A673 (cell line): ENCODE measurements at regions not wholly inside any gene's neighbourhood (a gene's known extent, or its start where the extent isn't known, plus 50 kb on each side); places are given as distances from the start of the nearest gene placed in this dataset.

Source experiments
- CTCF ChIP-seq: fragments of 300-800, 200-600 bp; sonication (generic); conservative IDR thresholded peaks from 2 replicates; pipeline ENCODE4 v1.5.1; 2017; ENCODE audit warnings: low read depth, mild to moderate bottlenecking, antibody characterized with exemption, low read length, moderate library complexity, mixed read lengths
- EZH2 ChIP-seq: fragments of 200-600 bp; sonication (generic); IDR thresholded peaks from 2 replicates; pipeline ENCODE4 v1.6.1; 2017; ENCODE audit warnings: borderline replicate concordance, low read depth, mild to moderate bottlenecking, mixed read lengths, antibody characterized with exemption, low read length; ENCODE audit not compliant: poor library complexity, severe bottlenecking

GRCh38 chr3:31184261-31185061 lies 290.0 kb upstream of the GADL1 start:
- no peak for TF ChIP-seq EZH2
- TF ChIP-seq CTCF, result no peak
